GM19240 (cell line): ENCODE measurements at regions not wholly inside any gene's neighbourhood (a gene's known extent, or its start where the extent isn't known, plus 50 kb on each side); places are given as distances from the start of the nearest gene placed in this dataset.

Experiments
- DNase-seq: peaks from one replicate; pipeline ENCODE4 v3.0.0; 2011; ENCODE audit warnings: low spot score; ENCODE audit not compliant: insufficient read length

DNA sequence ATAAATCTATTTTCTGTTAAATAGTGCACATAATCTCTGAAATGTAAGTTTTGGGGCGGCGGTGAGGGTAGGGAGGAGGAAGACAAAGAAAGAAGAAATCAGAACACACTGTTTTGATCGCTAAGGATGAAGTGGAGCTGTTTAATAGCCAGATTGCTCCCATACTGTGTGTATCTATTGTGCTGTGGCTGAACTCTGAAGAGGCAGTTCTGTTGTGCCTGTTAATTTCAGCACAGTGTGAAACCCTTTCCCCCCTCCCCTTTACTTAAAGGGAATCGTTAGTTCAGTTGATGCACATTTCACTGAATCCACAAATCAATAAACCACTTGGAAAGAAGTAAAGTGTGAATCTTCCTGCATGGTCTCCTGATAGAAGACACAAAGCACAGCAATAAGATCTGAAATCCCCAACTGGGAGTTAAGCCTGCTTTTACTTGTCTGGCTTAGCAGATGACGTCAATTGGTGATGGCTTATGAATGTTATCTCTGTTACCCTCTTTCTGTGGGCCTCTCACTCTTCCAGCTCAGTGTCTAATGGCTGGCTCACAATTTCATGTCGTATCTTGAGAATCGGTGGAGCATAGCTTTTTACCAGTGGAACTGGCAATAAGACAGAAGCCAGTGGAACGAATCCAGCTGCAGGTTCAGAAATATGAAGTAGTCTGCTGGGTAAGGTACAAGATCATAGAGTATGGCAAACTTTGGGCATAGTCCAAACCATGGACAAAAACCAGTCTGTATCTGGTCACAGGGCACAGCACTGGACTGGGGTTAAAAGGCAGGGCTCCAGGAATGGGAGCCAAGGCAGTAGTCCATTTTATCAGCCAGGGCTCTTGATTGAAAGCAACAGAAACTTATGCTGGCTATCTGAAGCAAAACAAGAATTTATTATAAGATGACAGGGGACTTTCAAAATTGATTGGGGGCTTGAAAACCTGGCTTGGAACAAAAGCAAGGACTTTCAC is 413.5 kb upstream of the SEL1L start:
- DNase-seq, result no peak

DNA sequence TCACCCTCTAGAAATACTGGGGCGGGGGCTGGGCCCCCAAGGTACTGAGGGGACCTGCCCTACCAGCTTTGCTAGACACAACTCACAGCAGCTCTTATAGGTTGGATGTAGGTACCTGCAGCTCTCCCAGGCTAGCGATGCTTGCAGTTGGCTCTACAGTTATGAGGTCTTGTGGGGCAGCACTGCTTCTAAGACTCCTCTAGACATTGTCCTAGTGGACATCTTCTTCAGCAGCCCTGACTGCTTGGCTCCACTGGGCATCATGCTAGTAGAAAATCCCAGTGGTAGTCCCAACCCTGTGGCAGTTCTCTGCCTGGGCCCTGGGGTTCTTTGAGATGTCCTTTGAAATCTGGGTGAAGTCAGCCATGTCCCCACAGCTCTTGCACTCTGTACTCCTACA is 419.3 kb upstream of the SEL1L start:
- DNase-seq, result no peak

DNA sequence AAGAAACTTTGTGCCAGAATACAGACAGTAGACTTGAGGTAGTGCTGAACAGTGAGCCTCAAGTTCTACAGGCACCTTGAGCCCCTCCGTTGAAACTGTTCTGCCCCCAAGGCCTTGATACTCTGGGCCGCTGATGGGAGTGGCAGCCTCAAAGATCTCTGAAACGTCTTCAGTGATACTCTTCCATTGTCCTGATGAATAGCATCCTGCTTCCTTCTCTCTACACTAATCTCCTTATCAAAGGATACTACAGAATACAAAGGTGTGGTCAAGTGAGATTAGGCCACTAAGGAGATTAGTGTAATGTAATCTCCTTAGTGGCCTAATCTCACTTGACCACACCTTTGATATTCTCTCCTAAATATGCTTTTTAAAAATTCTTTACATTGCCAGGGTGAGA is 419.8 kb upstream of the SEL1L start:
- DNase-seq, result no peak

DNA sequence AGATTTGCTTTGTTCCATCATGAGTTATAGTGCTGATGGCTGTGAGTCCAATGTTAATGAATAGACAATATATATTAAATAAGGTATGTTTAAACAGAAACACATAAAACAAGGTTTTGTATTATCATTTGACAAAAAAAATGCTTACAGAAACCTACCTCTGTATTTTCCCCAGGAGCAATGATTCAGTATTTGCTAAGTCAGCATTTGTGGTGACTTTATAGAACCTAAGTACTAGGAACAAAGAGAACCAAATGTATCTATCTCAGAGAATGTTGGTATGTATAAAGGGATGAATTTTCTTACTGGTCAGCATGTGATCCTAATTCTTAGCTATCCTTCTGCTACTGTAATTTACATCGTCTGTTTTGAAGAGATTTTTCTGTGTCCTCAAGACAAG is 421.5 kb upstream of the SEL1L start:
- no peak for DNase-seq

- no peak for DNase-seq
Measured at GRCh38 chr14:81960781-81961180, 427.1 kb upstream of the SEL1L start.

- DNase-seq, result no peak
Measured at GRCh38 chr14:81963846-81964245, 430.2 kb upstream of the SEL1L start.

DNA sequence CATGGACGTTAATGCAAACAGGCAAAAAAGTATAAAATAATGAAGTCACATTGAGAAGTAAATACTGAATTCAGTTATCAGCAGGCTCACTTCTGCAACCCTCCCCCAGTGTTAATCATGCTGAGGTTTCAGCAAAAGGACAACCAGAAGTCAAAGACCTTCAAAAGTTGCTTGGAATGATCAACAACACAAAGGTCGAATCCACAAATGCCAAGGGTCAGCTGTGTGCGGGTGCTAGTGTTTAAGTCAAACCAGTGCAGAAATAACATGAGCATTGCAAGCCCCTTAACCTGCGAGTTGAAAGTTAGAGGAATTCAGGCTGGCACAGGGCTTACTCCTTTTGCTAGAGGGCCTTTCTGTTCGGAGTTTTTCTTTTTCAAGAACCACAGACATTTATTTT is 436.7 kb upstream of the SEL1L start:
- DNase-seq, result no peak

DNA sequence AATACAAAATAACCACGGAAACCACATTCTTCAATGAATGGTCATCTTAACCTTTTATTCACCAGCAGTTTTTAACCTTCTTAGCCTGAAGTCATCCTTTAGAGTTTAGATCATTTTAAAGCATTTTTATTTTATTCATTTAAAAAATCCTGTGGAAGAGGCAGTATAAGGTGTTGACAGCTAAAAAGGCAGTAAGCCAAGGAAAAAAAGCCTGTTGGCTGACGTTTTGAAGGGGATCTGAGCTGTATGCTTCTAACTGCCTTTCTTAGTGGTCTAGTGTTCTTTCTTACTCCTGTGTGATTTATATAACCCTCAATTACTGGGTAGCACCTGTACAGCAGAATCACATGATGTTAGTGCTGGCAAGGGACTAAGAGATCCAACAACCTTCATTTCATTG is 438.3 kb upstream of the SEL1L start:
- no peak for DNase-seq

DNA sequence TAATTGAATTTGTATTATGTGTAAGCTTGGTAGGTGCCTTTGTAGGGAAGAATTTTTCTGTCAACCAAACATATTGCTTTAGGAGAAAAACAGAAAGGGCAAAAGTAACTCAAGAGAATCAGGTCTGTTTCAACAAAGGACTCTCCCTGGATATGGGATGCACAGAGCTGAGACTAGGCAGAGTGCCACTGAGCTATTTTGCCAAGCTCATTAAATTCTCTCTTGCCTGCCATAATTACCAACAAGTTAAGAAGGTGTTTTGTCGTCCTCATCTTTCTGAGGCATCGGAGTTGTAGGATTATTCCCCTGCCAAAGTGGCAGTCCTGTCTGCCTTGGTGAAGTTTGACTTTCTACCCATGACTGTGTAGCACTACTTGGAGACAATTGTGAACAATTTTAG is 438.9 kb upstream of the SEL1L start:
- DNase-seq, result no peak

- DNase-seq, result no peak
Measured at GRCh38 chr14:81974543-81974942, 440.9 kb upstream of the SEL1L start.

DNA sequence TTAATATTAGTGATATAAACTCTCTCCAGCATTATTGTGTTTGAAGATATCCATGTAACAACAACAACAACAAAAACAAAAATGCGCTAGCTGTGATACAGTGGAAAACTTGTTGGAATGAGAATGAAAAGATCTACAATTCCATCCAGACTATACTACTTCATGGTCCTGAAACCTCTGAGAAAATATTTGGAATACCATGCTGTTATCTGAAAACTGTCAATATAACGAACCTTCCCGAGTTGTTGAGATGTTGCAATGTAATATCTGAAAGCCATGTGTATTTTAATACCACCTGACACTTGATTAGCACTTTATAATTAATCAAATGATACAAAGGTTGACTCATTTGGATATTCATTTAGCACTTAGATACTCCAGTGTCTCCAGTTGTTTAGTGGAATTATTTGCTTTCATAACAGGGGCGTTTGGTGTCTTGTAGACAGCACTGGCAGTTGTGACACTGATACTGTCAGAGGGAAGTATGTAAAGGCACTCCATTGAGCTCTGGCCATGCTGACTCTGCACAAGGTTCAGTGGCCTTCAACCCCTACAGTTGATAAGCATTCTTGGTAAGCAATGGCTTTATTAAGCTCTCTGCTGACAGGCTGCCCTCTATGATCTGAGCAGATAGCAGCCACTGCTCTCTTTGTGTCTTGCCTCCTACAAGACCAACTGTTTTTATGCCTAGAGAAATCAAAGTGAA is 447.1 kb upstream of the SEL1L start:
- DNase-seq, result no peak

- no peak for DNase-seq
Measured at GRCh38 chr14:81981307-81981675, 447.6 kb upstream of the SEL1L start.

DNA sequence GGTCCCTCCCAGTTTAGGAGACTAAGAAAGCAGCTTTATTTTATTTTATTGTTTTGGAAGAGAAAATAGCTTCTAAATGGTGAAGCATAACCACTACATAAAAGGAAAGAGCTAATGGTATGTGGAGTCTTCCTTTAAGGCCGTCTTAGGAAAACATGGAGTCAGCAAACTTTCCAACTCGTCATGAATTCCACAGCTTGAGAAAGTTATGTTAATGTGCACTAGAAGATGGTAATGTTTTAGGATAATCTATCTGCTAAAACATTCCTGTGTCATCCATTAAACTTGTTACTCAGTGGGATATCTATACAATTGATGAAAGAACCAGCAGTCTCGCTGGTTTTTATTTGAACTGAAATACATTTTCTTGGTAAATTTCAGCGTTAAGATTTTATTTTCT is 448.4 kb upstream of the SEL1L start:
- no peak for DNase-seq

GRCh38 chr14:81986005-81986404 is 452.4 kb upstream of the SEL1L start:
- DNase-seq, result no peak

DNA sequence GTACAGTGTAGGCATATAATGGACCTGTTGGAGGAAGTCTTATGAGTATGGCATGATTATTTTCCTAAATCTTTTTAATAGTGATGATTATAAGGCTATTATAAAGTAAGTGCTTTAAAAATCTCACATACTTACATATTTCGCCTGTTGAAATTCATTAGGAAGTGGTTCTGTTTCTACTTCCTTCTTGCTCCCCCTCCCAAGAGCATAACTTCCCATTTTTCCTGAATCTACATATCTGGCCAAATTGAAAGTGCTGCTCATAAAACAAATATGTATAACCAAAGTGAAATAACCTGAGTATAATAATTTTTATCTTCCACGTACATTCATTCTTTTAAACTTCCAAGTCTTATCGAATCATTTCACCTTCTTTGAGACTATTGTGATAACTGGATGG is 455.6 kb upstream of the SEL1L start:
- DNase-seq, result no peak

GRCh38 chr14:81990312-81990761 is 456.7 kb upstream of the SEL1L start:
- DNase-seq, result peak; percentile 6

DNA sequence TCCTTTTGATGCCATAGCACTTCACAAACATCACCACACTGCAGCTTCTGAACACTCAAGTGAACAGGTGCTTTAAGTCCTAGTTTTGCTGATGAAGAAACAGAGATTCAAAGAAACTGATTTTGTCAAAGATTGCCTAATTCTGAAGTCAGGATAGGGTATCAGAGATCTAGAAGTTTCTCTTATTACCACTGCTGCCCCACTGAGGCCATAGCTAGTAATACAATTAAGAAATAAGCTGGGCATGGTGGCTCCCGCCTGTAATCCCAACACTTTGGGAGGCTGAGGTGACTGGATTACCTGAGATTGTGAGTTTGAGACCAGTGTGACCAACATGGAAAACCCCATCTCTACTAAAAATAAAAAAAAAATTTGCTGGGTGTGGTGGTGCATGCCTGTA is 458.3 kb upstream of the SEL1L start:
- DNase-seq, result no peak

GRCh38 chr14:81993432-81993831 is 459.8 kb upstream of the SEL1L start:
- DNase-seq, result no peak

DNA sequence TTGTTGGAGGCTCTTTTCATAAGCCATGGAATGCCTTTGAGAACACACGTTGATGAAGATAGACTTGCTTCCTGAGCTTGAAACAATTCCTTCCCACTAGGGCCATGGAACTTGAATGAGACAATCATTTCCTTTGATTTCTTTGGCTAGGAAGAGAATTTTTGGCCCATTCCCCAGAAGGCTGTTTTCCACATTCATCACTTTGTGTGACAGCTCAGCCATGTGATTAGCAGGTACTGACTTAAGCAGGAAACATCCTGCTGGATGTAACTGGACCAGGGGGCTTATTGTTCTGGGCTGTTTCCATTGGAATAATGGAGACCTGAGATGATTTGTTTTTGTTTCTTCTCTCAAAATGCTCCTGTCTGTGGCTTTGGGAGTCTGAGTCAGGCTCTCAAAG is 469.8 kb upstream of the SEL1L start:
- DNase-seq, result no peak

DNA sequence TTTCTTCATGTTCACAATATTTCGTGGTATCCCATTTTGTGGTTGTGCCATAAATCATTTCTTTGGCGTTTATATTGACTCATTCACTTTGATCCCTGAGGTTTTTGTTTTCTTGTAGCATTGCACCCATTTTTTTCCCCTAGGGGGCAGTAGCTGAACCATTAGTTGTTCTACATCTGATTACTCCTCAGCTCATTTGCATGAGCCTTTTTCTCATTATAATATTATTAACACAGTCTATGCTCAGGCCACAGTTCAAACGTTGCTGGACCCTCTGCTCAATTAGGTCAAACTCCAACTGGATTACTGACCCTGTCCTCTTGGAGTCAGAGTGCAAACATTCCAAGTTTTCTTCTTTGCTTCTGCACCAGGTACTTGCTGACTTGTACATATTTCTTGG is 475.4 kb upstream of the SEL1L start:
- no peak for DNase-seq

DNA sequence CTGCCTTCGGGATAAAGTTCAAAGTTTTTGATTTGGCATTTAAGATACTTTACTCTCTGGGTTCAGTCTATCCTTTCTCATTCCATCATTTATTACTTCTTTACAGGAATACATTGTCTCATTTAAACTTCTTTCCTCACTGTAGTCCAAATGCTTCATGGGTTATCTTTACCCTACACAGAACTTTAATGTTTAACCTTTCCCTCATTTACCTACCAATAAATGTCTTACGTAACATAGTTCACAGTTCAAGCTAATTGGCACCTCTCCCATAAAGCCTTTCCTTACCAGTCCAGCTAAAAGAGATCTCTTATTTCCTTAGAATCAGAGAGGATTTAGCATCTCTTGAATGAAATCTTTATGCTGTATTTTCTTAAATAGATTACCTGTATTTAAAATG is 476.3 kb upstream of the SEL1L start:
- DNase-seq, result no peak

GRCh38 chr14:82011460-82011859 is 477.8 kb upstream of the SEL1L start:
- DNase-seq, result no peak

DNA sequence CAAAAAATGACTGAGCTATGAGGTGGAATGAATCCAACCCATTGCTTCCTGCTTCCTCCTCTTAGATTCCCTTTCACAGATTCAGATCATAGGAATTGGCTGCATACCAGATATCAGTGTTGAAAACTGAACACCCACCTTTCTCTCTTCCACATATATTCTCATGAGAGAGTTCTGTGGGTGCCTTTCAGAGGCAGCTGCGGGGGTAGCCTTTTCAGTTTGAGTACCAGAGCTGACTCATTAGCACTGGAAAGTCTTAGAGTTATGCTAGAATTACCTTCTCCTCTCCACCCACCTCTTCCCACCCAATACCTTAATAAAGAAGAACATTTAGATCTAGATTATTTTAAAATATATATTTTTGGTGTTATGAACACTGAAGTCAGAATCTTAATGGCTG is 495.4 kb upstream of the SEL1L start:
- DNase-seq, result no peak
